ENCODE measurements at regions not wholly inside any gene's neighbourhood (a gene's known extent, or its start where the extent isn't known, plus 50 kb on each side); places are given as distances from the start of the nearest gene placed in this dataset.

GRCh38 chr10:113450046-113450804, 102.6 kb upstream of the HABP2 start:
- intact Hi-C loops (cut with DNase I): loop anchor here in 1 of 2 donors (10.0 kb wide), 1 partner anchor 65 kb away; no protein-coding TSS in a partner anchor
- Histone ChIP-seq H3K9me3 (no peaks in the 10 kb centered on the region), H3K36me3 (no peaks in the 10 kb centered on the region), H3K4me3 (no peak overlapping the region), H3K4me1 (peaks cover 0 to 18% (median 9%) of the 10 kb centered on the region in 4 donors), H3K27me3 (no peaks in the 10 kb centered on the region), H3K27ac (no peak overlapping the region)
- DNase-seq (no peak), ATAC-seq (no peak)
- TF ChIP-seq CTCF (IDR thresholded peaks at IDR 0.05): no peak
- no peak for TF ChIP-seq POLR2A (IDR thresholded peaks at IDR 0.05)
- 76% methylated on average over 9 of the region's 9 CpGs for WGBS (ENCODE audit: insufficient coverage, low coverage, low lambda C conversion rate, missing lambda C conversion rate)

GRCh38 chr10:113450906-113451305, 101.9 kb upstream of the HABP2 start:
- ATAC-seq (no peak), DNase-seq (no peak)
- no peaks in the 10 kb centered on the region for H3K27me3 ChIP-seq
- no peaks in the 10 kb centered on the region for H3K9me3 ChIP-seq
- WGBS (ENCODE audit: insufficient coverage, low coverage, low lambda C conversion rate, missing lambda C conversion rate): 89% methylated on average over 1 of the region's 1 CpG
- H3K27ac ChIP-seq: no peak overlapping the region
- intact Hi-C loops (cut with DNase I): loop anchor here in 1 of 2 donors (10.0 kb wide), 1 partner anchor 64 kb away; no protein-coding TSS in a partner anchor
- H3K4me1 ChIP-seq: peaks cover 0 to 18% (median 9%) of the 10 kb centered on the region in 4 donors
- no peak overlapping the region for H3K4me3 ChIP-seq
- H3K36me3 ChIP-seq: no peaks in the 10 kb centered on the region
- no peak for TF ChIP-seq CTCF (IDR thresholded peaks at IDR 0.05)
- TF ChIP-seq POLR2A (IDR thresholded peaks at IDR 0.05): no peak

GRCh38 chr10:113452146-113452845, 100.6 kb upstream of the HABP2 start:
- intact Hi-C loops (cut with DNase I): loop anchor here in 1 of 2 donors (10.0 kb wide), 1 partner anchor 63 kb away; no protein-coding TSS in a partner anchor
- no peak overlapping the region for H3K27ac ChIP-seq
- no peaks in the 10 kb centered on the region for H3K27me3 ChIP-seq
- DNase-seq (no peak), ATAC-seq (no peak)
- no peaks in the 10 kb centered on the region for H3K9me3 ChIP-seq
- no peaks in the 10 kb centered on the region for H3K36me3 ChIP-seq
- WGBS (ENCODE audit: insufficient coverage, low coverage, low lambda C conversion rate, missing lambda C conversion rate): 48% methylated on average over 4 of the region's 5 CpGs
- H3K4me3 ChIP-seq: no peak overlapping the region
- TF ChIP-seq POLR2A (IDR thresholded peaks at IDR 0.05): no peak
- no peak for TF ChIP-seq CTCF (IDR thresholded peaks at IDR 0.05)
- H3K4me1 ChIP-seq: peaks cover 0 to 9% (median 3%) of the 10 kb centered on the region in 4 donors

GRCh38 chr10:113453351-113453750, 99.5 kb upstream of the HABP2 start:
- Histone ChIP-seq H3K27ac (no peak overlapping the region), H3K4me1 (peaks cover 0 to 5% (median 0%) of the 10 kb centered on the region in 4 donors), H3K27me3 (no peaks in the 10 kb centered on the region), H3K9me3 (no peaks in the 10 kb centered on the region), H3K4me3 (no peak overlapping the region), H3K36me3 (no peaks in the 10 kb centered on the region)
- TF ChIP-seq CTCF (IDR thresholded peaks at IDR 0.05): no peak
- no peak for TF ChIP-seq POLR2A (IDR thresholded peaks at IDR 0.05)
- intact Hi-C loops (cut with DNase I): loop anchor here in 1 of 2 donors (10.0 kb wide), 1 partner anchor 61 kb away; no protein-coding TSS in a partner anchor
- ATAC-seq: no peak
- whole genome bisulfite sequencing (ENCODE audit: insufficient coverage, low coverage, low lambda C conversion rate, missing lambda C conversion rate): 82% methylated on average over 6 of the region's 6 CpGs
- no peak for DNase-seq

Measured in right lobe of liver (tissue), 6 donors.